WTC11 (cell line): ENCODE measurements at regions not wholly inside any gene's neighbourhood (a gene's known extent, or its start where the extent isn't known, plus 50 kb on each side); places are given as distances from the start of the nearest gene placed in this dataset.

ENCODE experiments used
- ATAC-seq: fragments of 200-7000 bp; cut with Tn5 transposase; 2 replicates; pipeline ENCODE4 v1.10.0; 2021; ENCODE audit warnings: mild to moderate bottlenecking, moderate library complexity
- CTCF ChIA-PET: fragments of 300-600 bp; sonication (Branson Sonifier 250); formaldehyde crosslinking; loops from one replicate; lab custom pipeline; 2021; ENCODE audit warnings: antibody characterized with exemption; lab: Charles Lee
- POLR2A ChIA-PET: fragments of 350-600 bp; sonication (Branson Sonifier 250); formaldehyde crosslinking; loops from one replicate; lab custom pipeline; 2021; ENCODE audit warnings: antibody characterized with exemption; lab: Charles Lee
- DNase-seq: peaks from one replicate; pipeline ENCODE4 v3.0.0; 2021; ENCODE audit warnings: low spot score
- H3K27ac Mint-ChIP-seq: 2 replicates; pipeline ENCODE4 v1.8.0; 2021; ENCODE audit warnings: mixed read lengths
- H3K27me3 Mint-ChIP-seq: 2 replicates; pipeline ENCODE4 v1.8.0; 2021; ENCODE audit warnings: low read depth, mild to moderate bottlenecking, moderate library complexity, mixed read lengths
- H3K36me3 Mint-ChIP-seq: 2 replicates; pipeline ENCODE4 v1.8.0; 2021; ENCODE audit warnings: mixed read lengths
- H3K4me1 Mint-ChIP-seq: 2 replicates; pipeline ENCODE4 v1.8.0; 2022; ENCODE audit warnings: mixed read lengths
- H3K4me3 Mint-ChIP-seq: 2 replicates; pipeline ENCODE4 v1.8.0; 2021; ENCODE audit warnings: mild to moderate bottlenecking, moderate library complexity, mixed read lengths
- H3K9me3 Mint-ChIP-seq: 2 replicates; pipeline ENCODE4 v1.8.0; 2021; ENCODE audit warnings: mixed read lengths
- ATF6 ChIP-seq: sonication (generic); formaldehyde crosslinking; IDR thresholded peaks from 2 replicates; pipeline ENCODE4 v1.8.1; 2023; ENCODE audit warnings: mild to moderate bottlenecking, missing genetic modification reagents
- CREM ChIP-seq: sonication (generic); formaldehyde crosslinking; IDR thresholded peaks from 2 replicates; pipeline ENCODE4 v1.8.1; 2022; ENCODE audit warnings: mild to moderate bottlenecking, missing genetic modification reagents, moderate library complexity
- JUN ChIP-seq: sonication (generic); formaldehyde crosslinking; IDR thresholded peaks from 2 replicates; pipeline ENCODE4 v1.8.0; 2023; ENCODE audit warnings: mild to moderate bottlenecking, missing genetic modification reagents
- NR2C2 ChIP-seq: sonication (generic); formaldehyde crosslinking; IDR thresholded peaks from 2 replicates; pipeline ENCODE4 v1.8.0; 2022; ENCODE audit warnings: mild to moderate bottlenecking, missing genetic modification reagents
- PRDM15 ChIP-seq: sonication (generic); formaldehyde crosslinking; IDR thresholded peaks from 2 replicates; pipeline ENCODE4 v1.8.0; 2022; ENCODE audit warnings: missing genetic modification reagents
- PRRX2 ChIP-seq: fragments of 250-450 bp; sonication (Bioruptor Pico); IDR thresholded peaks from 2 replicates; pipeline ENCODE4 v1.8.0; 2021; ENCODE audit warnings: mild to moderate bottlenecking
- RELA ChIP-seq: sonication (generic); formaldehyde crosslinking; IDR thresholded peaks from 2 replicates; pipeline ENCODE4 v1.8.1; 2022; ENCODE audit warnings: missing genetic modification reagents, mild to moderate bottlenecking, borderline replicate concordance
- TP53 ChIP-seq: sonication (generic); formaldehyde crosslinking; IDR thresholded peaks from 2 replicates; pipeline ENCODE4 v1.8.1; 2023; ENCODE audit warnings: mild to moderate bottlenecking, missing genetic modification reagents
- ZNF396 ChIP-seq: fragments of 250-450 bp; sonication (Bioruptor Pico); IDR thresholded peaks from 2 replicates; pipeline ENCODE4 v1.8.0; 2021; ENCODE audit warnings: mild to moderate bottlenecking, moderate library complexity, borderline replicate concordance
- ZNF425 ChIP-seq: fragments of 250-450 bp; sonication (Bioruptor Pico); conservative IDR thresholded peaks from 2 replicates; pipeline ENCODE4 v1.9.0; 2021; ENCODE audit warnings: mild to moderate bottlenecking
- TF ChIP-seq, protein P1 (sequence below): sonication (generic); formaldehyde crosslinking; IDR thresholded peaks from 2 replicates; pipeline ENCODE4 v1.8.1; 2023; ENCODE audit warnings: mild to moderate bottlenecking, missing genetic modification reagents, borderline replicate concordance
- TF ChIP-seq, protein P2 (sequence below): fragments of 200-600 bp; IDR thresholded peaks from 2 replicates; pipeline ENCODE4 v1.8.0; 2022; ENCODE audit warnings: antibody characterized with exemption

DNA sequence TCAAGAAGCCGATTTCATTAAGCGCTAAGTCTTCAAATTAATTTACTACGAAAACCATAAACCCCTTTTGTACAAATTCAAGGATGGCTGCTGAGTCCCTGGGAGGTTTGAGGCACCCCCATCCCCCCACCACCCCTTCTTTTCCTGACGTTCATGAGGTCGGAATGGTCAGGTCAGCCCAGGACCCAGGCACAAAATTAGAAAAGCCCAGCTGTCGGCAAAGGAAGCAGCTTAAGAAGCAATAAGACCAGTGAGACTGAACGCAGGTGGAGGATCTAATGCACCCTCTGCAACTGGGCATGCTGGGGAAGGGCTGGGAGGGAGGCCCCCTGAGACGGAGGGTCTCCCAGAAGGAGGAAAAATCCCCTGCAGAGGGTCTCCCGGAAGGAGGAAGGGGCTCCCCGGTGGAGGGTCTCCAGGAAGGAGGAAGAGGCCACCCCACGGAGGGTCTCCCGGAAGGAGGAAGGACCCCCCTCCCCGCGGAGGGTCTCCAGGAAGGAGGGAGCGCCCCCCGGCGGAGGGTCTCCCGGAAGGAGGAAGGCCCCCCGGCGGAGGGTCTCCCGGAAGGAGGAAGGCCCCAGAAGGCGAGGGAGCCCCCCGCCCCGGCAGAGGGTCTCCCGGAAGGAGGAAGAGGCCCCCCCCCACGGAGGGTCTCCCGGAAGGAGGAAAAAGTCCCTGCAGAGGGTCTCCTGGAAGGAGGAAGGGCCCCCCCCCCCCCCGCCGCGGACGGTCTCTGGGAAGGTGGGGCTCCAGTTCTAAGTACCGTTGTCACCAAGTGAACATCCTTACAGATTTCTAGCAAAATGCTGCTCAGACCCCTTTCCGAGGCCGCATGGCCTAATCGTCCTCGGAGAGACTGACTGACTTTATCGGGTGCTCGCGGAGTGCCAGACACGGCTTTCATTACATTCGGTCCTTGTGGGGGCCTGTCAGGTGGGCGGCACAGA, 74.4 kb upstream of the FCN1 start:
- CTCF ChIA-PET = interaction anchor here (1.1 to 2.3 kb wide), 3 partner anchors 22 to 214 kb away, joined by 3 to 6 read pairs (median 5); no protein-coding TSS in a partner anchor
- ATAC-seq (no peak), DNase-seq (no peak)
- H3K27ac Mint-ChIP-seq = no peak overlapping the region
- TF ChIP-seq RELA (CRISPR knock-in tag) (no peak), ATF6 (CRISPR knock-in tag) (no peak), CREM (CRISPR knock-in tag) (no peak), ZNF396 (CRISPR knock-in tag) (no peak), PRRX2 (no peak), JUN (CRISPR knock-in tag) (no peak), ZNF425 (no peak), PRDM15 (no peak), NR2C2 (no peak), TP53 (CRISPR knock-in tag) (no peak)
- TF ChIP-seq, protein P1, sequence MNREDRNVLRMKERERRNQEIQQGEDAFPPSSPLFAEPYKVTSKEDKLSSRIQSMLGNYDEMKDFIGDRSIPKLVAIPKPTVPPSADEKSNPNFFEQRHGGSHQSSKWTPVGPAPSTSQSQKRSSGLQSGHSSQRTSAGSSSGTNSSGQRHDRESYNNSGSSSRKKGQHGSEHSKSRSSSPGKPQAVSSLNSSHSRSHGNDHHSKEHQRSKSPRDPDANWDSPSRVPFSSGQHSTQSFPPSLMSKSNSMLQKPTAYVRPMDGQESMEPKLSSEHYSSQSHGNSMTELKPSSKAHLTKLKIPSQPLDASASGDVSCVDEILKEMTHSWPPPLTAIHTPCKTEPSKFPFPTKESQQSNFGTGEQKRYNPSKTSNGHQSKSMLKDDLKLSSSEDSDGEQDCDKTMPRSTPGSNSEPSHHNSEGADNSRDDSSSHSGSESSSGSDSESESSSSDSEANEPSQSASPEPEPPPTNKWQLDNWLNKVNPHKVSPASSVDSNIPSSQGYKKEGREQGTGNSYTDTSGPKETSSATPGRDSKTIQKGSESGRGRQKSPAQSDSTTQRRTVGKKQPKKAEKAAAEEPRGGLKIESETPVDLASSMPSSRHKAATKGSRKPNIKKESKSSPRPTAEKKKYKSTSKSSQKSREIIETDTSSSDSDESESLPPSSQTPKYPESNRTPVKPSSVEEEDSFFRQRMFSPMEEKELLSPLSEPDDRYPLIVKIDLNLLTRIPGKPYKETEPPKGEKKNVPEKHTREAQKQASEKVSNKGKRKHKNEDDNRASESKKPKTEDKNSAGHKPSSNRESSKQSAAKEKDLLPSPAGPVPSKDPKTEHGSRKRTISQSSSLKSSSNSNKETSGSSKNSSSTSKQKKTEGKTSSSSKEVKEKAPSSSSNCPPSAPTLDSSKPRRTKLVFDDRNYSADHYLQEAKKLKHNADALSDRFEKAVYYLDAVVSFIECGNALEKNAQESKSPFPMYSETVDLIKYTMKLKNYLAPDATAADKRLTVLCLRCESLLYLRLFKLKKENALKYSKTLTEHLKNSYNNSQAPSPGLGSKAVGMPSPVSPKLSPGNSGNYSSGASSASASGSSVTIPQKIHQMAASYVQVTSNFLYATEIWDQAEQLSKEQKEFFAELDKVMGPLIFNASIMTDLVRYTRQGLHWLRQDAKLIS (CRISPR knock-in tag) = no peak
- TF ChIP-seq, protein P2, sequence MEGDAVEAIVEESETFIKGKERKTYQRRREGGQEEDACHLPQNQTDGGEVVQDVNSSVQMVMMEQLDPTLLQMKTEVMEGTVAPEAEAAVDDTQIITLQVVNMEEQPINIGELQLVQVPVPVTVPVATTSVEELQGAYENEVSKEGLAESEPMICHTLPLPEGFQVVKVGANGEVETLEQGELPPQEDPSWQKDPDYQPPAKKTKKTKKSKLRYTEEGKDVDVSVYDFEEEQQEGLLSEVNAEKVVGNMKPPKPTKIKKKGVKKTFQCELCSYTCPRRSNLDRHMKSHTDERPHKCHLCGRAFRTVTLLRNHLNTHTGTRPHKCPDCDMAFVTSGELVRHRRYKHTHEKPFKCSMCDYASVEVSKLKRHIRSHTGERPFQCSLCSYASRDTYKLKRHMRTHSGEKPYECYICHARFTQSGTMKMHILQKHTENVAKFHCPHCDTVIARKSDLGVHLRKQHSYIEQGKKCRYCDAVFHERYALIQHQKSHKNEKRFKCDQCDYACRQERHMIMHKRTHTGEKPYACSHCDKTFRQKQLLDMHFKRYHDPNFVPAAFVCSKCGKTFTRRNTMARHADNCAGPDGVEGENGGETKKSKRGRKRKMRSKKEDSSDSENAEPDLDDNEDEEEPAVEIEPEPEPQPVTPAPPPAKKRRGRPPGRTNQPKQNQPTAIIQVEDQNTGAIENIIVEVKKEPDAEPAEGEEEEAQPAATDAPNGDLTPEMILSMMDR = no peak
- H3K9me3 Mint-ChIP-seq = peaks cover 23% of the 10 kb centered on the region
- H3K4me1 Mint-ChIP-seq = peaks cover 9% of the 10 kb centered on the region
- POLR2A ChIA-PET = interaction anchor here (0.6 kb wide), 1 partner anchor 8 kb away, joined by 3 read pairs; no protein-coding TSS in a partner anchor
- peaks cover 11% of the 10 kb centered on the region for H3K36me3 Mint-ChIP-seq
- H3K27me3 Mint-ChIP-seq = peaks cover 7% of the 10 kb centered on the region
- no peak overlapping the region for H3K4me3 Mint-ChIP-seq
